ENCODE measurements at regions not wholly inside any gene's neighbourhood (a gene's known extent, or its start where the extent isn't known, plus 50 kb on each side); places are given as distances from the start of the nearest gene placed in this dataset.
A peak's percentile ranks its signal among the peaks of the same experiment; 100 is the strongest.
"Not testable (repeated sequence)": the region's sequence is repeated elsewhere in the genome, so short reads cannot be mapped to it uniquely, and the experiment has no call there.

DNA sequence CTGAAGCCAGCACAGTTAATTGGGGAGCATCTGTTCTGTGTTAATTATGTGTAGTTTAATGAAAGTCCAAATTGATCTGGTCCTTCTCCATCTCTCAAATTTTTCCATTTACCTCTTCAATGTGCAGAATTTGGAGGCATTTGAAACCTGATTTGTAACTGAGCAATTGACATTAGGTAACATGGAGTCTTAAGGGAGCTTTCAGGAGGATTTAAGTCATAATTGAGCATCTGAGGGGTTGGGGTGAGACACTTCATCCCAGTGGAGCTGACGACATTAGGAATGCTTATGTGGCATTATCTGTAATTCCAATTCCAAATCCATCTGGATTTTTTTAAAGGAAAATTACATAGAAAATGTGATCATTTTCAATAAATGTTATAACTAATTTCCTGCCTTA lies 1015.9 kb downstream of the TLE1 start:
- Histone ChIP-seq H3K4me1 (no peaks in the 10 kb centered on the region), H3K27me3 (no peaks in the 10 kb centered on the region), H3K36me3 (no peaks in the 10 kb centered on the region)

GRCh38 chr9:80665479-80665878 lies 1023.9 kb downstream of the TLE1 start:
- no peaks in the 10 kb centered on the region for H3K36me3 ChIP-seq
- no peak for TF ChIP-seq EP300 (IDR thresholded peaks at IDR 0.05)
- TF ChIP-seq, protein P1, sequence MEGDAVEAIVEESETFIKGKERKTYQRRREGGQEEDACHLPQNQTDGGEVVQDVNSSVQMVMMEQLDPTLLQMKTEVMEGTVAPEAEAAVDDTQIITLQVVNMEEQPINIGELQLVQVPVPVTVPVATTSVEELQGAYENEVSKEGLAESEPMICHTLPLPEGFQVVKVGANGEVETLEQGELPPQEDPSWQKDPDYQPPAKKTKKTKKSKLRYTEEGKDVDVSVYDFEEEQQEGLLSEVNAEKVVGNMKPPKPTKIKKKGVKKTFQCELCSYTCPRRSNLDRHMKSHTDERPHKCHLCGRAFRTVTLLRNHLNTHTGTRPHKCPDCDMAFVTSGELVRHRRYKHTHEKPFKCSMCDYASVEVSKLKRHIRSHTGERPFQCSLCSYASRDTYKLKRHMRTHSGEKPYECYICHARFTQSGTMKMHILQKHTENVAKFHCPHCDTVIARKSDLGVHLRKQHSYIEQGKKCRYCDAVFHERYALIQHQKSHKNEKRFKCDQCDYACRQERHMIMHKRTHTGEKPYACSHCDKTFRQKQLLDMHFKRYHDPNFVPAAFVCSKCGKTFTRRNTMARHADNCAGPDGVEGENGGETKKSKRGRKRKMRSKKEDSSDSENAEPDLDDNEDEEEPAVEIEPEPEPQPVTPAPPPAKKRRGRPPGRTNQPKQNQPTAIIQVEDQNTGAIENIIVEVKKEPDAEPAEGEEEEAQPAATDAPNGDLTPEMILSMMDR (IDR thresholded peaks at IDR 0.05) = no peak
- TF ChIP-seq POLR2A (IDR thresholded peaks at IDR 0.05) = no peak
- TF ChIP-seq POLR2AphosphoS5 (IDR thresholded peaks at IDR 0.05) = no peak

More for the DNA sequence above, 1015.9 kb downstream of the TLE1 start:
- DNase-seq (no peak), ATAC-seq (ENCODE audit: low FRiP score in 2 of 2) (no peak)
- Histone ChIP-seq H3K4me3 (no peak overlapping the region), H3K9me3 (peaks cover 0 to 11% (median 0%) of the 10 kb centered on the region in 4 donors), H3K27ac (no peak overlapping the region)
- TF ChIP-seq POLR2A (IDR thresholded peaks at IDR 0.05) (no peak), POLR2AphosphoS5 (IDR thresholded peaks at IDR 0.05) (no peak), EP300 (IDR thresholded peaks at IDR 0.05) (no peak)
- TF ChIP-seq, protein P1 (IDR thresholded peaks at IDR 0.05) = no peak
- WGBS, 2 donors = 82 to 85% methylated on average over 1 of the region's 1 CpG

GRCh38 chr9:80664327-80665210 lies 1024.8 kb downstream of the TLE1 start:
- no peak overlapping the region for H3K27ac ChIP-seq
- no peaks in the 10 kb centered on the region for H3K9me3 ChIP-seq
- H3K4me1 ChIP-seq = no peaks in the 10 kb centered on the region
- WGBS, 2 donors = 42 to 43% methylated on average over 4 of the region's 4 CpGs
- TF ChIP-seq EP300 (IDR thresholded peaks at IDR 0.05) (no peak), POLR2AphosphoS5 (IDR thresholded peaks at IDR 0.05) (no peak), POLR2A (IDR thresholded peaks at IDR 0.05) (no peak)
- TF ChIP-seq, protein P1 (IDR thresholded peaks at IDR 0.05) = no peak
- H3K4me3 ChIP-seq = no peak overlapping the region
- H3K27me3 ChIP-seq = no peaks in the 10 kb centered on the region
- DNase-seq (no peak), ATAC-seq (ENCODE audit: low FRiP score in 2 of 2) (no peak)
- no peaks in the 10 kb centered on the region for H3K36me3 ChIP-seq

More at GRCh38 chr9:80665479-80665878, 1023.9 kb downstream of the TLE1 start:
- Histone ChIP-seq H3K9me3 (peaks cover 0 to 6% (median 0%) of the 10 kb centered on the region in 4 donors), H3K27ac (no peak overlapping the region), H3K4me3 (no peak overlapping the region), H3K27me3 (no peaks in the 10 kb centered on the region), H3K4me1 (no peaks in the 10 kb centered on the region)
- ATAC-seq (ENCODE audit: low FRiP score in 2 of 2) (no peak), DNase-seq (no peak)

GRCh38 chr9:80659751-80660150 lies 1029.6 kb downstream of the TLE1 start:
- not testable (repeated sequence) for H3K4me1 ChIP-seq; H3K9me3 ChIP-seq; H3K27ac ChIP-seq; H3K4me3 ChIP-seq; ATAC-seq (ENCODE audit: low FRiP score in 2 of 2); H3K36me3 ChIP-seq; H3K27me3 ChIP-seq
- peak in 1 of 2 donors; percentile 29 for DNase-seq
- WGBS, 2 donors = 94 to 97% methylated on average over 22 to 26 of the region's 26 CpGs

DNA sequence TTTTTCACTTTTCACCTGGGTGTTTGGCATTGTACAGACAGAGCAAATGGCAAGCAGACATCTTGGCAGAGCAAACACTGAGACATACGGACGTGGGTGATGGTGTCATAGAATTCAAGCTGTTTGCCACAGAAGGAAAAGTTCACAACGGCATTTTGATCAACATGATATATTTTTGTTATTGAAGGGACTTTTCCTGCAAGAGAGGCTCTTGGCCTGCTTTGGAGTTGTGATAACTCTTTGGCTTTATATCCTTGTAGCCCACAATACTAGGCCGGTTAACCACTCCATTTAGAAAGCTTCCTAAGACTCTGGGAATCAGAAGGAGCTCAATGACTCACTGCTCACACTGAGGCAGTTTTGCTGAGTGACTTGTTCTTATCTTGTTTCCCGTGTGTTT lies 1038.3 kb downstream of the TLE1 start:
- DNase-seq = no peak
- Histone ChIP-seq H3K27me3 (no peaks in the 10 kb centered on the region), H3K27ac (no peak overlapping the region), H3K4me3 (no peak overlapping the region), H3K4me1 (peaks cover 0 to 3% (median 0%) of the 10 kb centered on the region in 4 donors), H3K36me3 (no peaks in the 10 kb centered on the region), H3K9me3 (no peaks in the 10 kb centered on the region)
- ATAC-seq (ENCODE audit: low FRiP score in 2 of 2) = peak; percentile 62 to 81
- TF ChIP-seq POLR2A (IDR thresholded peaks at IDR 0.05) (no peak), EP300 (IDR thresholded peaks at IDR 0.05) (no peak), POLR2AphosphoS5 (IDR thresholded peaks at IDR 0.05) (no peak)
- TF ChIP-seq, protein P1 (IDR thresholded peaks at IDR 0.05) = no peak
- WGBS, 2 donors = 50 to 70% methylated on average over 5 of the region's 5 CpGs

Measured in upper lobe of left lung (tissue), 6 donors.